NCI-H187 treated with DMSO at 0.1 percent for 48 hours (cell line): ENCODE measurements at regions not wholly inside any gene's neighbourhood (a gene's known extent, or its start where the extent isn't known, plus 50 kb on each side); places are given as distances from the start of the nearest gene placed in this dataset.

Source experiments
- DNase-seq: peaks from one replicate; lab custom pipeline; 2025; lab: John Stamatoyannopoulos, UW

- DNase-seq, result no peak
Measured at GRCh38 chr12:78697817-78698415, 166.7 kb upstream of the SYT1 start.

- DNase-seq, result no peak
Measured at GRCh38 chr12:78698747-78699146, 165.8 kb upstream of the SYT1 start.

GRCh38 chr12:78700565-78700964, 164.0 kb upstream of the SYT1 start:
- no peak for DNase-seq

GRCh38 chr12:78703820-78704525, 160.6 kb upstream of the SYT1 start:
- DNase-seq, result no peak

GRCh38 chr12:78711954-78712353, 152.6 kb upstream of the SYT1 start:
- no peak for DNase-seq

- DNase-seq, result no peak
Measured at GRCh38 chr12:78712834-78713481, 151.6 kb upstream of the SYT1 start.

- DNase-seq, result no peak
Measured at GRCh38 chr12:78719721-78720120, 144.9 kb upstream of the SYT1 start.

- no peak for DNase-seq
Measured at GRCh38 chr12:78721906-78722305, 142.7 kb upstream of the SYT1 start.

- no peak for DNase-seq
Measured at GRCh38 chr12:78725033-78725432, 139.5 kb upstream of the SYT1 start.

- no peak for DNase-seq
Measured at GRCh38 chr12:78725951-78726580, 138.5 kb upstream of the SYT1 start.

GRCh38 chr12:78726854-78727253, 137.7 kb upstream of the SYT1 start:
- DNase-seq, result no peak

- no peak for DNase-seq
Measured at GRCh38 chr12:78732481-78732880, 132.1 kb upstream of the SYT1 start.

- no peak for DNase-seq
Measured at GRCh38 chr12:78739653-78740052, 124.9 kb upstream of the SYT1 start.

- no peak for DNase-seq
Measured at GRCh38 chr12:78746001-78746400, 118.6 kb upstream of the SYT1 start.

- no peak for DNase-seq
Measured at GRCh38 chr12:78753058-78753457, 111.5 kb upstream of the SYT1 start.

- DNase-seq, result no peak
Measured at GRCh38 chr12:78756936-78757335, 107.6 kb upstream of the SYT1 start.

- no peak for DNase-seq
Measured at GRCh38 chr12:78759367-78759766, 105.2 kb upstream of the SYT1 start.

- no peak for DNase-seq
Measured at GRCh38 chr12:78760906-78761305, 103.7 kb upstream of the SYT1 start.

GRCh38 chr12:78764913-78765312, 99.7 kb upstream of the SYT1 start:
- DNase-seq, result no peak

- no peak for DNase-seq
Measured at GRCh38 chr12:78767264-78767981, 97.2 kb upstream of the SYT1 start.

GRCh38 chr12:78778339-78778738, 86.2 kb upstream of the SYT1 start:
- DNase-seq, result no peak

GRCh38 chr12:78787576-78787975, 77.0 kb upstream of the SYT1 start:
- DNase-seq, result no peak
